ENCODE measurements at regions not wholly inside any gene's neighbourhood (a gene's known extent, or its start where the extent isn't known, plus 50 kb on each side); places are given as distances from the start of the nearest gene placed in this dataset.
"Not testable (repeated sequence)": the region's sequence is repeated elsewhere in the genome, so short reads cannot be mapped to it uniquely, and the experiment has no call there.

- no peak for DNase-seq (ENCODE audit: low spot score)
Observed at GRCh38 chr7:69395061-69395714, 203.1 kb upstream of the AUTS2 start.

GRCh38 chr7:69398986-69399385, 199.3 kb upstream of the AUTS2 start:
- DNase-seq (ENCODE audit: low spot score) = no peak

- DNase-seq (ENCODE audit: low spot score) = no peak
Observed at GRCh38 chr7:69399401-69399800, 198.9 kb upstream of the AUTS2 start.

GRCh38 chr7:69402696-69403095, 195.6 kb upstream of the AUTS2 start:
- DNase-seq (ENCODE audit: low spot score) = no peak

- peak; percentile 73 for DNase-seq (ENCODE audit: low spot score)
Observed at GRCh38 chr7:69403169-69403568, 195.1 kb upstream of the AUTS2 start.

GRCh38 chr7:69411018-69411417, 187.3 kb upstream of the AUTS2 start:
- DNase-seq (ENCODE audit: low spot score) = no peak

GRCh38 chr7:69411466-69411865, 186.8 kb upstream of the AUTS2 start:
- DNase-seq (ENCODE audit: low spot score) = no peak

GRCh38 chr7:69412331-69413146, 185.7 kb upstream of the AUTS2 start:
- peak; percentile 61 for DNase-seq (ENCODE audit: low spot score)

- DNase-seq (ENCODE audit: low spot score) = no peak
Observed at GRCh38 chr7:69414555-69414954, 183.7 kb upstream of the AUTS2 start.

- no peak for DNase-seq (ENCODE audit: low spot score)
Observed at GRCh38 chr7:69418869-69419670, 179.2 kb upstream of the AUTS2 start.

GRCh38 chr7:69419934-69420333, 178.3 kb upstream of the AUTS2 start:
- no peak for DNase-seq (ENCODE audit: low spot score)

- DNase-seq (ENCODE audit: low spot score) = no peak
Observed at GRCh38 chr7:69422574-69422985, 175.7 kb upstream of the AUTS2 start.

- no peak for DNase-seq (ENCODE audit: low spot score)
Observed at GRCh38 chr7:69426705-69427104, 171.6 kb upstream of the AUTS2 start.

- no peak for DNase-seq (ENCODE audit: low spot score)
Observed at GRCh38 chr7:69428089-69428488, 170.2 kb upstream of the AUTS2 start.

- DNase-seq (ENCODE audit: low spot score) = no peak
Observed at GRCh38 chr7:69429911-69430383, 168.3 kb upstream of the AUTS2 start.

GRCh38 chr7:69430384-69431021, 167.8 kb upstream of the AUTS2 start:
- peak; percentile 49 for DNase-seq (ENCODE audit: low spot score)

GRCh38 chr7:69431626-69432025, 166.6 kb upstream of the AUTS2 start:
- DNase-seq (ENCODE audit: low spot score) = no peak

- not testable (repeated sequence) for DNase-seq (ENCODE audit: low spot score)
Observed at GRCh38 chr7:69432276-69432675, 166.0 kb upstream of the AUTS2 start.

GRCh38 chr7:69433081-69433480, 165.2 kb upstream of the AUTS2 start:
- DNase-seq (ENCODE audit: low spot score) = no peak

- DNase-seq (ENCODE audit: low spot score) = peak; percentile 20
Observed at GRCh38 chr7:69434398-69434815, 163.9 kb upstream of the AUTS2 start.

- DNase-seq (ENCODE audit: low spot score) = no peak
Observed at GRCh38 chr7:69435711-69436110, 162.6 kb upstream of the AUTS2 start.

GRCh38 chr7:69436946-69437345, 161.3 kb upstream of the AUTS2 start:
- no peak for DNase-seq (ENCODE audit: low spot score)
